ENCODE measurements at regions not wholly inside any gene's neighbourhood (a gene's known extent, or its start where the extent isn't known, plus 50 kb on each side); places are given as distances from the start of the nearest gene placed in this dataset.
A peak's percentile ranks its signal among the peaks of the same experiment; 100 is the strongest.

DNA sequence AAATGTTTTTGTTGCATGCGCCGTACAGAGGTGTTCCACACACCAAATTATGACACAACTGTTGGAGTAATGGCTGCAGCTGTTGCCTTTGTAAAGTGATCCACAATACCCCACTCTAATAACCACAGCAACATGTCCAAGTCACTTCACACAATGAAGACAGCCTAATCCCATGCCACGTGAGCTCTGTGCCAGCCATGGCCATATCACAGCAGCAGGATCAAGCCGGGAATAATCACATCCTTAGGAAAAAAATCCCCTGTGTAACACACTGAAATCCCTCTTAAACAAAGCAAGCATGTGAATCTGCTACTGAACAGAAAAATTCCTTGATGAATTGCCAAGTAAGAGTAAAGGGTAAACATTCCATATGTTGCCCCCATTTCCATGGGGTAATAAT is 179.5 kb upstream of the PARD3B start:
- no peak overlapping the region for H3K4me2 ChIP-seq (ENCODE audit: extremely low read depth, insufficient read depth, low read length)
- TF ChIP-seq CTCF (conservative IDR thresholded peaks at IDR 0.05 in 1 of 2, IDR thresholded peaks at IDR 0.05 in 1 of 2; ENCODE audit: low read depth in 1 of 2, low read length in 2 of 2) (no peak), EZH2 (IDR thresholded peaks at IDR 0.05; ENCODE audit: low read length, missing control alignments) (no peak)
- no peak overlapping the region for H3K27ac ChIP-seq (ENCODE audit: insufficient read depth, low read length)
- no peak overlapping the region for H3K9ac ChIP-seq (ENCODE audit: insufficient read depth, low read length)
- no peaks in the 10 kb centered on the region for H3K27me3 ChIP-seq (ENCODE audit: control insufficient read depth, insufficient read depth, low read length)
- no peak overlapping the region for H3K4me3 ChIP-seq (replicated peaks in 1 of 4; ENCODE audit: control extremely low read depth in 1 of 4, insufficient read depth in 1 of 4, low read depth in 3 of 4, low read length in 4 of 4)
- no peaks in the 10 kb centered on the region for H3K9me3 ChIP-seq (ENCODE audit: control insufficient read depth, insufficient read depth, low read depth, low read length)
- DNase-seq (ENCODE audit: low read depth in 2 of 2): peak in 1 of 2 donors; percentile 14
- H2AFZ ChIP-seq (ENCODE audit: low read length): no peak overlapping the region
- H4K20me1 ChIP-seq (ENCODE audit: control insufficient read depth, extremely low read depth, insufficient read depth, low read length): no peaks in the 10 kb centered on the region
- H3K79me2 ChIP-seq (ENCODE audit: control insufficient read depth, insufficient read depth, low read length): no peaks in the 10 kb centered on the region
- H3K36me3 ChIP-seq (ENCODE audit: control insufficient read depth, insufficient read depth, low read length): no peaks in the 10 kb centered on the region
- H3K4me1 ChIP-seq (ENCODE audit: control insufficient read depth, extremely low read depth, insufficient read depth, low read length): no peaks in the 10 kb centered on the region

DNA sequence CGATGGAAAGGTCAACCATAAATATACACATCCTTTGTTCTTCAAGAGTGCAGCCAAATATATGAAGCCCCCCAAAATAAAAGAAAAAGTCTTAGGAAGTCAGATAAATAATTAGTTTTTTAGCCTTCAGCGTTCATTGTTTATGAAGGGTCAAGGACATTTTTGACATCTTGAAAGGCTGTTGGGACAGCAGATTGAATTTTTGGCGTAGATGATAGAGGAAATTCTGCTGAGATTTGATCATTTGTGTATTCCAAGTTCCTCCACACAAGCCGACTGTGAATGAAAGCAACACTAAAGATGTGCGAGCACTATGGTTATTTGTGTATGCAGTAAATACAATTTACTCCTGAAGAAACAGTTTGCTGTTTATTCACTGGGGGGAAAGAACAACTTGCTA is 177.8 kb upstream of the PARD3B start:
- H3K36me3 ChIP-seq (ENCODE audit: control insufficient read depth, insufficient read depth, low read length): no peaks in the 10 kb centered on the region
- no peaks in the 10 kb centered on the region for H3K79me2 ChIP-seq (ENCODE audit: control insufficient read depth, insufficient read depth, low read length)
- H3K27ac ChIP-seq (ENCODE audit: insufficient read depth, low read length): no peak overlapping the region
- no peak overlapping the region for H3K4me3 ChIP-seq (replicated peaks in 1 of 4; ENCODE audit: control extremely low read depth in 1 of 4, insufficient read depth in 1 of 4, low read depth in 3 of 4, low read length in 4 of 4)
- H4K20me1 ChIP-seq (ENCODE audit: control insufficient read depth, extremely low read depth, insufficient read depth, low read length): no peaks in the 10 kb centered on the region
- no peaks in the 10 kb centered on the region for H3K9me3 ChIP-seq (ENCODE audit: control insufficient read depth, insufficient read depth, low read depth, low read length)
- H3K4me1 ChIP-seq (ENCODE audit: control insufficient read depth, extremely low read depth, insufficient read depth, low read length): no peaks in the 10 kb centered on the region
- no peaks in the 10 kb centered on the region for H3K27me3 ChIP-seq (ENCODE audit: control insufficient read depth, insufficient read depth, low read length)
- H2AFZ ChIP-seq (ENCODE audit: low read length): no peak overlapping the region
- no peak overlapping the region for H3K9ac ChIP-seq (ENCODE audit: insufficient read depth, low read length)
- H3K4me2 ChIP-seq (ENCODE audit: extremely low read depth, insufficient read depth, low read length): no peak overlapping the region
- no peak for DNase-seq (ENCODE audit: low read depth in 2 of 2)
- TF ChIP-seq EZH2 (IDR thresholded peaks at IDR 0.05; ENCODE audit: low read length, missing control alignments) (no peak), CTCF (conservative IDR thresholded peaks at IDR 0.05 in 1 of 2, IDR thresholded peaks at IDR 0.05 in 1 of 2; ENCODE audit: low read depth in 1 of 2, low read length in 2 of 2) (no peak)

- H3K9me3 ChIP-seq (ENCODE audit: control insufficient read depth, insufficient read depth, low read depth, low read length): no peaks in the 10 kb centered on the region
- H4K20me1 ChIP-seq (ENCODE audit: control insufficient read depth, extremely low read depth, insufficient read depth, low read length): no peaks in the 10 kb centered on the region
- TF ChIP-seq EZH2 (IDR thresholded peaks at IDR 0.05; ENCODE audit: low read length, missing control alignments): no peak
- no peak for TF ChIP-seq CTCF (conservative IDR thresholded peaks at IDR 0.05 in 1 of 2, IDR thresholded peaks at IDR 0.05 in 1 of 2; ENCODE audit: low read depth in 1 of 2, low read length in 2 of 2)
- H3K27me3 ChIP-seq (ENCODE audit: control insufficient read depth, insufficient read depth, low read length): no peaks in the 10 kb centered on the region
- H3K36me3 ChIP-seq (ENCODE audit: control insufficient read depth, insufficient read depth, low read length): no peaks in the 10 kb centered on the region
- no peak overlapping the region for H3K9ac ChIP-seq (ENCODE audit: insufficient read depth, low read length)
- DNase-seq (ENCODE audit: low read depth in 2 of 2): no peak
- no peak overlapping the region for H3K4me3 ChIP-seq (replicated peaks in 1 of 4; ENCODE audit: control extremely low read depth in 1 of 4, insufficient read depth in 1 of 4, low read depth in 3 of 4, low read length in 4 of 4)
- no peaks in the 10 kb centered on the region for H3K79me2 ChIP-seq (ENCODE audit: control insufficient read depth, insufficient read depth, low read length)
- no peak overlapping the region for H3K4me2 ChIP-seq (ENCODE audit: extremely low read depth, insufficient read depth, low read length)
- H2AFZ ChIP-seq (ENCODE audit: low read length): no peak overlapping the region
- H3K4me1 ChIP-seq (ENCODE audit: control insufficient read depth, extremely low read depth, insufficient read depth, low read length): no peaks in the 10 kb centered on the region
- H3K27ac ChIP-seq (ENCODE audit: insufficient read depth, low read length): no peak overlapping the region
Measured at GRCh38 chr2:204370172-204370718, 175.0 kb upstream of the PARD3B start.
